Keratinocyte (primary cell): ENCODE measurements at regions not wholly inside any gene's neighbourhood (a gene's known extent, or its start where the extent isn't known, plus 50 kb on each side); places are given as distances from the start of the nearest gene placed in this dataset.

Experiments
- EZH2 ChIP-seq: IDR thresholded peaks from one replicate; pipeline ENCODE4 v1.6.1; 2012; ENCODE audit warnings: inconsistent platforms, mild to moderate bottlenecking, low read length, moderate library complexity
- TF ChIP-seq, protein P1 (sequence below), 3 experiments: IDR thresholded peaks in 1 of 3; conservative IDR thresholded peaks in 1 of 3; optimal IDR thresholded peaks in 1 of 3; 2 replicates in 2 of 3; 3 replicates in 1 of 3; pipeline versions ENCODE3 to v1.5.1; 2011; ENCODE audit warnings: low read length in 3 of 3, mild to moderate bottlenecking in 3 of 3, moderate library complexity in 2 of 3, control low read depth in 1 of 3, inconsistent platforms in 1 of 3; ENCODE audit not compliant: insufficient read depth in 2 of 3; ENCODE audit errors: extremely low read depth in 1 of 3

DNA sequence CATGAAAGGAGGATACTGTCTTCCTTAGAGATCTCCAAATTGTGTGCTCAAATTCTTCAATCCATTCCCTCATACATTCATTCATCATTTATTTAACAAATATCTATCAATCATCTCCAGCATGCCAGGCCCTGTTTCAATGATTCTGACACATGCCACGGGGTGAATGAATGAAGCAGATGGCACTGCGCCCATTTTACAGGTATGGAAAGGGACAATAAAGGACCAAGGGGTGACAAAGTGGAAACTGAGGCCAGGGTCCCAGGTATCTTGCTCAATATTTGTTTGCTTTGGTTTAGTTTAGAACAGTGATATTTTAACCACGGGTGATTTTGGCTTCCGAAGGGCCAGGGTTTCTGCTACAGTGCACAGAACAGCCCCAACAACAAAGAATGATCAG lies 321.6 kb upstream of the RUNX1 start:
- TF ChIP-seq, protein P1, sequence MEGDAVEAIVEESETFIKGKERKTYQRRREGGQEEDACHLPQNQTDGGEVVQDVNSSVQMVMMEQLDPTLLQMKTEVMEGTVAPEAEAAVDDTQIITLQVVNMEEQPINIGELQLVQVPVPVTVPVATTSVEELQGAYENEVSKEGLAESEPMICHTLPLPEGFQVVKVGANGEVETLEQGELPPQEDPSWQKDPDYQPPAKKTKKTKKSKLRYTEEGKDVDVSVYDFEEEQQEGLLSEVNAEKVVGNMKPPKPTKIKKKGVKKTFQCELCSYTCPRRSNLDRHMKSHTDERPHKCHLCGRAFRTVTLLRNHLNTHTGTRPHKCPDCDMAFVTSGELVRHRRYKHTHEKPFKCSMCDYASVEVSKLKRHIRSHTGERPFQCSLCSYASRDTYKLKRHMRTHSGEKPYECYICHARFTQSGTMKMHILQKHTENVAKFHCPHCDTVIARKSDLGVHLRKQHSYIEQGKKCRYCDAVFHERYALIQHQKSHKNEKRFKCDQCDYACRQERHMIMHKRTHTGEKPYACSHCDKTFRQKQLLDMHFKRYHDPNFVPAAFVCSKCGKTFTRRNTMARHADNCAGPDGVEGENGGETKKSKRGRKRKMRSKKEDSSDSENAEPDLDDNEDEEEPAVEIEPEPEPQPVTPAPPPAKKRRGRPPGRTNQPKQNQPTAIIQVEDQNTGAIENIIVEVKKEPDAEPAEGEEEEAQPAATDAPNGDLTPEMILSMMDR (optimal IDR thresholded peaks at IDR 0.05 in 1 of 3, IDR thresholded peaks at IDR 0.05 in 1 of 3, conservative IDR thresholded peaks at IDR 0.05 in 1 of 3; ENCODE audit: extremely low read depth in 1 of 3, insufficient read depth in 2 of 3, low read length in 3 of 3): no peak
- no peak for TF ChIP-seq EZH2
